ENCODE measurements at regions not wholly inside any gene's neighbourhood (a gene's known extent, or its start where the extent isn't known, plus 50 kb on each side); places are given as distances from the start of the nearest gene placed in this dataset.

DNA sequence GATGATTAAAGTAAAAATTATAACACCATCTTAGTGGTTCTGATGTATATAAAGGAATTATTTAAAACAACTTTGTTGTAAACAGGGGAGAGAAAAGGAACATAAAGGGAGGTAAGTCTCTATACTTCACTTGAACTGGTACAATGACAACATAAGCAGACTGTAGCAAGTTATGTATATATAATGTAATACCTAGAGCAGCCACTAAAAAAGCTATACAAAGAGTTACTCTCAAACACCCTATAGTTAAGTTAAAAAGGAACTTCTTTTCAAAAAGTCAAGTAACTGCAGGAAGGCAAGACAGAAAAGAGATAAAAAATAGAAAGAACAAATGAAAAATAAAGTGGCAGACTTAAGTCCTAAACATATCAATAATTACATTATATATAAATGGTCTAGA is 82.3 kb downstream of the ZNF503 start:
- Histone ChIP-seq H4K20me1 (ENCODE audit: insufficient read depth, low read length) (no peaks in the 10 kb centered on the region), H3K4me3 (ENCODE audit: low read depth in 1 of 2, low read length in 2 of 2) (no peak overlapping the region), H3K79me2 (ENCODE audit: insufficient read depth, low read length) (no peaks in the 10 kb centered on the region), H3K9me3 (ENCODE audit: insufficient read depth, low read length, severe bottlenecking) (peaks cover 2% of the 10 kb centered on the region), H3K36me3 (ENCODE audit: insufficient read depth, low read length) (no peaks in the 10 kb centered on the region), H3K9ac (ENCODE audit: low read depth, low read length) (no peak overlapping the region), H3K4me1 (ENCODE audit: insufficient read depth, low read length) (no peaks in the 10 kb centered on the region), H3K27me3 (ENCODE audit: insufficient read depth, low read length, poor library complexity) (no peaks in the 10 kb centered on the region), H3K4me2 (ENCODE audit: insufficient read depth, low read length) (no peak overlapping the region), H3K27ac (ENCODE audit: low read length) (no peak overlapping the region), H2AFZ (ENCODE audit: low read depth, low read length) (no peak overlapping the region)
- no peak for DNase-seq
- no peak for TF ChIP-seq EZH2 (IDR thresholded peaks at IDR 0.05; ENCODE audit: borderline replicate concordance, low read depth, low read length, severe bottlenecking)
- TF ChIP-seq, protein P1, sequence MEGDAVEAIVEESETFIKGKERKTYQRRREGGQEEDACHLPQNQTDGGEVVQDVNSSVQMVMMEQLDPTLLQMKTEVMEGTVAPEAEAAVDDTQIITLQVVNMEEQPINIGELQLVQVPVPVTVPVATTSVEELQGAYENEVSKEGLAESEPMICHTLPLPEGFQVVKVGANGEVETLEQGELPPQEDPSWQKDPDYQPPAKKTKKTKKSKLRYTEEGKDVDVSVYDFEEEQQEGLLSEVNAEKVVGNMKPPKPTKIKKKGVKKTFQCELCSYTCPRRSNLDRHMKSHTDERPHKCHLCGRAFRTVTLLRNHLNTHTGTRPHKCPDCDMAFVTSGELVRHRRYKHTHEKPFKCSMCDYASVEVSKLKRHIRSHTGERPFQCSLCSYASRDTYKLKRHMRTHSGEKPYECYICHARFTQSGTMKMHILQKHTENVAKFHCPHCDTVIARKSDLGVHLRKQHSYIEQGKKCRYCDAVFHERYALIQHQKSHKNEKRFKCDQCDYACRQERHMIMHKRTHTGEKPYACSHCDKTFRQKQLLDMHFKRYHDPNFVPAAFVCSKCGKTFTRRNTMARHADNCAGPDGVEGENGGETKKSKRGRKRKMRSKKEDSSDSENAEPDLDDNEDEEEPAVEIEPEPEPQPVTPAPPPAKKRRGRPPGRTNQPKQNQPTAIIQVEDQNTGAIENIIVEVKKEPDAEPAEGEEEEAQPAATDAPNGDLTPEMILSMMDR (IDR thresholded peaks at IDR 0.05; ENCODE audit: borderline replicate concordance, extremely low read depth, low read length, poor library complexity, severe bottlenecking) = no peak
- ATAC-seq (ENCODE audit: insufficient read depth, low read depth) = no peak

DNA sequence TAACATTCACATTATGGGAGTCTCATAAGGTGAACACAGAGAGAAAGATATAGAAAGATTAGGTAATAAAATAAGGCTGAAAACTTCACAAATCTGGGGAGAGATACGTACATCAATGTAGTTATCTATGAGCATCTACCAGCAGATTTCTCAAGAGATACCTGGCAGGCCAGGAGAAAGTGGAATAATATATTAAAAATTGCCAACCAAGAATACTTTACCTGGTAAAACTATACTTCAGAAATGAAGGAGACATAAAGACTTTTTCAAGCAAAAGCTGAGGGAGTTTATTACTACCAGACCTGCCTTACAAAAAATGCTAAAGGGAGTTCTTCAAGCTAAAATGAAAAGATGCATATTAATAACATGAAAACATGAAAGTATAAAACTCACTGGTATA is 78.8 kb upstream of the COMTD1 start:
- no peak overlapping the region for H3K27ac ChIP-seq (ENCODE audit: low read length)
- H4K20me1 ChIP-seq (ENCODE audit: insufficient read depth, low read length) = no peaks in the 10 kb centered on the region
- TF ChIP-seq, protein P1 (IDR thresholded peaks at IDR 0.05; ENCODE audit: borderline replicate concordance, extremely low read depth, low read length, poor library complexity, severe bottlenecking) = no peak
- TF ChIP-seq EZH2 (IDR thresholded peaks at IDR 0.05; ENCODE audit: borderline replicate concordance, low read depth, low read length, severe bottlenecking) = no peak
- H3K9ac ChIP-seq (ENCODE audit: low read depth, low read length) = no peak overlapping the region
- no peaks in the 10 kb centered on the region for H3K27me3 ChIP-seq (ENCODE audit: insufficient read depth, low read length, poor library complexity)
- H2AFZ ChIP-seq (ENCODE audit: low read depth, low read length) = no peak overlapping the region
- H3K4me3 ChIP-seq (ENCODE audit: low read depth in 1 of 2, low read length in 2 of 2) = no peak overlapping the region
- DNase-seq = no peak
- H3K4me2 ChIP-seq (ENCODE audit: insufficient read depth, low read length) = no peak overlapping the region
- no peak for ATAC-seq (ENCODE audit: insufficient read depth, low read depth)
- H3K79me2 ChIP-seq (ENCODE audit: insufficient read depth, low read length) = no peaks in the 10 kb centered on the region
- H3K4me1 ChIP-seq (ENCODE audit: insufficient read depth, low read length) = no peaks in the 10 kb centered on the region
- H3K9me3 ChIP-seq (ENCODE audit: insufficient read depth, low read length, severe bottlenecking) = peaks cover 2% of the 10 kb centered on the region
- no peaks in the 10 kb centered on the region for H3K36me3 ChIP-seq (ENCODE audit: insufficient read depth, low read length)

DNA sequence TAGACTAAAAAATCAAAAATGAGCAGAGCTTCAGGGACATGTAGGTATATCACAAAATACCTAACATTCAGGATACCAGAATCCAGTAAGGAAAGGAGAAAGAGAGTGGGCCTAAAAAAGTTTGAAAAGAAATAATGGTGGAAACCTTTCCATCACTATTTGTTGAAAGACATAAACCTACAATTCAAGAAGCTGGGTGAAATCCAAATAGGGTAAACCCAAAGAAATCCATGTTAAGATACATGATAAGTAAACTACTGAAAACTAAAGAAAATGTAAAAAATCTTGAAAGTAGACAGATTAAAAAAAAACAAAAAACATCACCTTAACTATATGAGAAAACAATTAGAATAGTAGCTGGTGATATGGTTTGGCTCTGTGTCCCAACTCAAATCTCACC is 76.7 kb upstream of the COMTD1 start:
- Histone ChIP-seq H2AFZ (ENCODE audit: low read depth, low read length) (no peak overlapping the region), H3K4me3 (ENCODE audit: low read depth in 1 of 2, low read length in 2 of 2) (no peak overlapping the region), H3K9ac (ENCODE audit: low read depth, low read length) (no peak overlapping the region), H3K4me1 (ENCODE audit: insufficient read depth, low read length) (no peaks in the 10 kb centered on the region), H3K4me2 (ENCODE audit: insufficient read depth, low read length) (no peak overlapping the region), H3K36me3 (ENCODE audit: insufficient read depth, low read length) (no peaks in the 10 kb centered on the region), H3K27me3 (ENCODE audit: insufficient read depth, low read length, poor library complexity) (no peaks in the 10 kb centered on the region), H4K20me1 (ENCODE audit: insufficient read depth, low read length) (no peaks in the 10 kb centered on the region), H3K79me2 (ENCODE audit: insufficient read depth, low read length) (no peaks in the 10 kb centered on the region), H3K27ac (ENCODE audit: low read length) (no peak overlapping the region), H3K9me3 (ENCODE audit: insufficient read depth, low read length, severe bottlenecking) (peaks cover 2% of the 10 kb centered on the region)
- ATAC-seq (ENCODE audit: insufficient read depth, low read depth) (no peak), DNase-seq (no peak)
- no peak for TF ChIP-seq EZH2 (IDR thresholded peaks at IDR 0.05; ENCODE audit: borderline replicate concordance, low read depth, low read length, severe bottlenecking)
- TF ChIP-seq, protein P1 (IDR thresholded peaks at IDR 0.05; ENCODE audit: borderline replicate concordance, extremely low read depth, low read length, poor library complexity, severe bottlenecking) = no peak

DNA sequence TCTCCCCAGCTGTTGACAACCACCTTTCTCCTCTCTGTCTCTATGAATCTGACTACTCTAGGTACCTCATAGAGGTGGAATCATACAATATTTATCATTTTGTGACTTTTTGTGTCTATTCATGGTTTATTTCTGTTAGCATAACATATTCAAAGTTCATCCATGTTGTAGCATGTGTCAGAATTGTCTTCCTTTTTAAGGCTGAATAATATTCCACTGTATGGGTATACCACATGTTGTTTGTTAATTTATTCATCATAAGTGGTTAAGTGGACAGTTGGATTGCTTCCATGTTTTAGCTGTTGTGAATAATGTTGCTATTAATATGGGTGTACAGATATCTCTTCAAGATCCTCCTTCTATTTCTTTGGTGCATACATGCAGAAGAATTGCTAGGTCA is 69.9 kb upstream of the COMTD1 start:
- Histone ChIP-seq H3K9me3 (ENCODE audit: insufficient read depth, low read length, severe bottlenecking) (no peaks in the 10 kb centered on the region), H3K79me2 (ENCODE audit: insufficient read depth, low read length) (no peaks in the 10 kb centered on the region), H3K27me3 (ENCODE audit: insufficient read depth, low read length, poor library complexity) (no peaks in the 10 kb centered on the region), H4K20me1 (ENCODE audit: insufficient read depth, low read length) (no peaks in the 10 kb centered on the region), H3K36me3 (ENCODE audit: insufficient read depth, low read length) (no peaks in the 10 kb centered on the region), H3K27ac (ENCODE audit: low read length) (no peak overlapping the region), H3K9ac (ENCODE audit: low read depth, low read length) (no peak overlapping the region), H3K4me2 (ENCODE audit: insufficient read depth, low read length) (no peak overlapping the region), H3K4me3 (ENCODE audit: low read depth in 1 of 2, low read length in 2 of 2) (no peak overlapping the region), H3K4me1 (ENCODE audit: insufficient read depth, low read length) (no peaks in the 10 kb centered on the region), H2AFZ (ENCODE audit: low read depth, low read length) (no peak overlapping the region)
- TF ChIP-seq, protein P1 (IDR thresholded peaks at IDR 0.05; ENCODE audit: borderline replicate concordance, extremely low read depth, low read length, poor library complexity, severe bottlenecking) = no peak
- no peak for TF ChIP-seq EZH2 (IDR thresholded peaks at IDR 0.05; ENCODE audit: borderline replicate concordance, low read depth, low read length, severe bottlenecking)
- ATAC-seq (ENCODE audit: insufficient read depth, low read depth) (no peak), DNase-seq (no peak)

Measured in DND-41 (cell line).